AG04449 (cell line): ENCODE measurements at regions not wholly inside any gene's neighbourhood (a gene's known extent, or its start where the extent isn't known, plus 50 kb on each side); places are given as distances from the start of the nearest gene placed in this dataset.

ENCODE experiments used
- CTCF ChIA-PET: fragments of 350-600 bp; formaldehyde crosslinking; extraction: SDS; loops from one replicate; lab custom pipeline; 2021; ENCODE audit warnings: antibody characterized with exemption; lab: Yijun Ruan, JAX
- POLR2A ChIA-PET: fragments of 400-600, 350-600 bp; formaldehyde crosslinking; extraction: SDS; loops from one replicate; lab custom pipeline; 2020; ENCODE audit warnings: antibody characterized with exemption, inconsistent platforms; lab: Yijun Ruan, JAX
- DNase-seq: peaks from one replicate; pipeline ENCODE4 v3.0.0-alpha.2; 2010; ENCODE audit warnings: low read depth, low spot score
- H3K4me3 ChIP-seq: 2 replicates; pipeline ENCODE4 v1.5.1; 2011; ENCODE audit warnings: low read depth, mild to moderate bottlenecking, control low read depth, low read length
- CTCF ChIP-seq: IDR thresholded peaks from one replicate; pipeline ENCODE4 v1.5.1; 2011; ENCODE audit warnings: mild to moderate bottlenecking, moderate library complexity, low read length, control low read depth, inconsistent platforms; ENCODE audit not compliant: insufficient read depth; ENCODE audit errors: missing control alignments

GRCh38 chr1:70546726-70547125 is 135.7 kb downstream of the CTH start:
- no peak for TF ChIP-seq CTCF
- CTCF ChIA-PET = interaction anchor here (1.4 kb wide), 1 partner anchor 17 kb away, joined by 3 read pairs; no protein-coding TSS in a partner anchor
- POLR2A ChIA-PET = no interaction called here
- no peak for DNase-seq
- H3K4me3 ChIP-seq = no peak overlapping the region

GRCh38 chr1:70552662-70553566 is 141.8 kb downstream of the CTH start:
- no peak for TF ChIP-seq CTCF
- CTCF ChIA-PET = interaction anchor here (1.6 kb wide), 1 partner anchor 25 kb away, joined by 4 read pairs; no protein-coding TSS in a partner anchor
- DNase-seq = no peak
- POLR2A ChIA-PET = no interaction called here
- no peak overlapping the region for H3K4me3 ChIP-seq

GRCh38 chr1:70553567-70553956 is 142.5 kb downstream of the CTH start:
- POLR2A ChIA-PET = no interaction called here
- CTCF ChIA-PET = interaction anchor here (0.6 kb wide), 1 partner anchor 113 kb away, joined by 3 read pairs; no protein-coding TSS in a partner anchor
- DNase-seq = no peak
- H3K4me3 ChIP-seq = no peak overlapping the region
- no peak for TF ChIP-seq CTCF

GRCh38 chr1:70554341-70554740 is 143.3 kb downstream of the CTH start:
- TF ChIP-seq CTCF = no peak
- H3K4me3 ChIP-seq = no peak overlapping the region
- no peak for DNase-seq
- CTCF ChIA-PET = interaction anchor here (0.6 kb wide), 1 partner anchor 112 kb away, joined by 3 read pairs; no protein-coding TSS in a partner anchor
- POLR2A ChIA-PET = no interaction called here

- ChIA-PET POLR2A (no interaction called here), CTCF (no interaction called here)
- DNase-seq = no peak
- H3K4me3 ChIP-seq = no peak overlapping the region
- TF ChIP-seq CTCF = no peak
Measured at GRCh38 chr1:70556541-70556940, 145.5 kb downstream of the CTH start.

GRCh38 chr1:70567167-70567566 is 156.1 kb downstream of the CTH start:
- no peak for TF ChIP-seq CTCF
- POLR2A ChIA-PET = no interaction called here
- CTCF ChIA-PET = no interaction called here
- H3K4me3 ChIP-seq = no peak overlapping the region
- no peak for DNase-seq
